GM10248 (cell line): ENCODE measurements at regions not wholly inside any gene's neighbourhood (a gene's known extent, or its start where the extent isn't known, plus 50 kb on each side); places are given as distances from the start of the nearest gene placed in this dataset.

Experiments used
- CTCF ChIA-PET: fragments of 300-600 bp; sonication (Branson Sonifier 250); formaldehyde crosslinking; extraction: SDS; loops from one replicate; lab custom pipeline; 2021; ENCODE audit warnings: antibody characterized with exemption; lab: Yijun Ruan, JAX
- POLR2A ChIA-PET: fragments of 350-650 bp; sonication (Branson Sonifier 250); formaldehyde crosslinking; extraction: SDS; loops from one replicate; lab custom pipeline; 2020; ENCODE audit warnings: antibody characterized with exemption; lab: Yijun Ruan, JAX
- DNase-seq: peaks from one replicate; pipeline ENCODE4 v3.0.0; 2012; ENCODE audit errors: extremely low spot score
- CTCF ChIP-seq: IDR thresholded peaks from 2 replicates; pipeline ENCODE4 v1.5.1; 2012; ENCODE audit warnings: mild to moderate bottlenecking, low read depth; ENCODE audit errors: extremely low read depth, missing control alignments, control extremely low read depth

GRCh38 chr18:39340418-39340817 is 1774.8 kb upstream of the CELF4 start:
- no peak for TF ChIP-seq CTCF
- POLR2A ChIA-PET = no interaction called here
- no peak for DNase-seq
- CTCF ChIA-PET = no interaction called here

GRCh38 chr18:39329496-39330275 is 1764.1 kb upstream of the CELF4 start:
- TF ChIP-seq CTCF = no peak
- DNase-seq = no peak
- POLR2A ChIA-PET = no interaction called here
- CTCF ChIA-PET = interaction anchor here (1.3 kb wide), 1 partner anchor 29 kb away, joined by 4 read pairs; no protein-coding TSS in a partner anchor

DNA sequence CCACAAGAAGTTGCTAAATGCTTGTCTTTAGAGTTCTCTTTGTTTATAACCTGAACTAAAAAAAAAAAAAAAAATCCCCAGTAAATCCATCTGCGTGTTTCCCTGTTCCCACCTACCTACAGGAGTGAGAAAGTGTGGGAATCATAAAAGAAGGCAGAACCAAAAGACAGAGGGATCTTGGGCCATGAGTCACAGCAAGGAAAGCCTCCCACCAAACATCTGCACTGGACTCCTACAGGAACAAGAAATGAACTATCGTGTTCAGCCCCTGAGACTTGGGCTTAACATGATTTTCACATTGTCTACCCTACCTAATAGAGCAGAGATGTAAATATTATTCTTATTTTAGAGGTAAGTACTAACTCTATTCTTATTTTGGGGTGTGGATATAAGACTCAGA is 1761.2 kb upstream of the CELF4 start:
- no peak for TF ChIP-seq CTCF
- POLR2A ChIA-PET = no interaction called here
- CTCF ChIA-PET = no interaction called here
- DNase-seq = no peak

DNA sequence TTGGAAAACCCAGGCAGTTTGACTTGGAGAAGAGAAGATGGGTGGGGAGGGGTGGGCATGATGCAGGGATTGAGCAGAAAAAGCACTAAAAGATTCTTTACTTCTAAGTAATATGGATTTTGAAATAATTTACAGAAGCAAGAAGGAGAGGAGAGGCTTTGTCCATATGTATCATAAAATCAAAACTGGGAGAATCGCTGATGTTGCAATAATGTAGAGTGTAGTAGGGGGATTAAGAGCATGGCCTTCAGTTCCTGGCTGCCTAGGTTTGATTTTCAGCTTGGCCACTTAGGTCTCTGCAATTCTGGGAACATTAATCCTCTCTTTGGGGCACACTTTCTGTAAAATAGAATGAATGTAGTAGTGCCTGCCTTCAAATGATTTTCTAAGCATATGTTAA is 1760.4 kb upstream of the CELF4 start:
- TF ChIP-seq CTCF = no peak
- CTCF ChIA-PET = no interaction called here
- POLR2A ChIA-PET = no interaction called here
- no peak for DNase-seq

DNA sequence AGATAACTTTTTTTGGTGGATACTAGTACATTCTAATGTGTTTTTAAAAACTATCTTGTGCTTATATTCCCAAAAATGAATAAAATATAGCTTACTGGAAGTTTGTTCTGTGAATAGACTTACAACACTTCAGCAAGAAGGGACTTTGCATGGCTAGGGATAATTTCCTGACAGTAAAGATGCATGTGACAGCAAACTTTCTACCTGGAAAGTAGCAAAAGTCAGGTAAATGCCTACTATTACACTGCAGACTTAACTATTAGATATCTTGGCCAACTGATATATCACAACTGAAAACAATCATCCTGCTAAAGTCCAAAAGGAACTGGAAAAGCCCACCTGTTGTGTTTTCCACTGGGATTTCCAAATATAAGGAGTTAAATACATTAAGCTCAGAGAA is 1753.5 kb upstream of the CELF4 start:
- CTCF ChIA-PET = no interaction called here

GRCh38 chr18:39318462-39318861 is 1752.9 kb upstream of the CELF4 start:
- ChIA-PET CTCF (no interaction called here), POLR2A (no interaction called here)
- TF ChIP-seq CTCF = no peak
- no peak for DNase-seq

More for the DNA sequence above, 1753.5 kb upstream of the CELF4 start:
- POLR2A ChIA-PET = no interaction called here
- TF ChIP-seq CTCF = no peak
- DNase-seq = no peak
